Omental fat pad (tissue), 3 donors: ENCODE measurements at regions not wholly inside any gene's neighbourhood (a gene's known extent, or its start where the extent isn't known, plus 50 kb on each side); places are given as distances from the start of the nearest gene placed in this dataset.
"Not testable (repeated sequence)": the region's sequence is repeated elsewhere in the genome, so short reads cannot be mapped to it uniquely, and the experiment has no call there.

Experiments
- ATAC-seq: fragments of 150-250 bp; one replicate; pipeline ENCODE4 v1.9.1; 2016; ENCODE audit warnings: mild to moderate bottlenecking, moderate library complexity; ENCODE audit not compliant: low FRiP score
- DNase-seq: peaks from one replicate; pipeline ENCODE4 v3.0.0-alpha.2; 2019; ENCODE audit warnings: low spot score
- TF ChIP-seq, protein P1 (sequence below), 3 donors: fragments of 450-650 bp; IDR thresholded peaks; one replicate each; pipeline ENCODE4 v1.5.1; 2016 to 2017; ENCODE audit warnings: antibody characterized with exemption in 3 of 3, mild to moderate bottlenecking in 3 of 3, moderate library complexity in 2 of 3

DNA sequence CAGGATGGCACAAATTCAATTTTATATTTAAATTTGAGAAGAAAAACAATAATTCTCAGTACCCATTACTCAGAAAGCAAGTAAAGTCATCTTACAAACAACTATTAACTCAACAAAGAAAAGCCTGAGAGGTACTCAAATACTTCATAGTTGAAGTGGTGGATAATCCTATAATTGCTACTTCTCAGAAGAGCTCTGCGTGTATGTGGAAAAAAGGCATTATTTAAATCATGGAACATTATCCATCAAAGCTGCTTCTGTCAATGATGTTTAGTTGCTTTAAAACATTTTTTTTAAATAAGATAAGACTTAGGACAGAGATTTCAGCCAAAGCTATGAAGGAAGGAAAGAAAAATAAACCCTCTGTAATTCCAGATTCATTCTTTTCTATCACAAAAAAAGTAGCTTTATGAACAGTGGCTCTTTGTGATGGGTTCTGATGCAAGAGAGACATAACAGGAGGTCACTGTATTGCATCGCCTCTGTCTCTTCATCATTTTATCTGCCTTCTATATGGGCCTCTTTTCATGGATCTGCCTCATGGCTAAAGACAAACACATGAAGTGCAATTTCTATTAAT lies 367.9 kb upstream of the SLC35B3 start:
- DNase-seq (no peak), ATAC-seq (no peak)
- TF ChIP-seq, protein P1, sequence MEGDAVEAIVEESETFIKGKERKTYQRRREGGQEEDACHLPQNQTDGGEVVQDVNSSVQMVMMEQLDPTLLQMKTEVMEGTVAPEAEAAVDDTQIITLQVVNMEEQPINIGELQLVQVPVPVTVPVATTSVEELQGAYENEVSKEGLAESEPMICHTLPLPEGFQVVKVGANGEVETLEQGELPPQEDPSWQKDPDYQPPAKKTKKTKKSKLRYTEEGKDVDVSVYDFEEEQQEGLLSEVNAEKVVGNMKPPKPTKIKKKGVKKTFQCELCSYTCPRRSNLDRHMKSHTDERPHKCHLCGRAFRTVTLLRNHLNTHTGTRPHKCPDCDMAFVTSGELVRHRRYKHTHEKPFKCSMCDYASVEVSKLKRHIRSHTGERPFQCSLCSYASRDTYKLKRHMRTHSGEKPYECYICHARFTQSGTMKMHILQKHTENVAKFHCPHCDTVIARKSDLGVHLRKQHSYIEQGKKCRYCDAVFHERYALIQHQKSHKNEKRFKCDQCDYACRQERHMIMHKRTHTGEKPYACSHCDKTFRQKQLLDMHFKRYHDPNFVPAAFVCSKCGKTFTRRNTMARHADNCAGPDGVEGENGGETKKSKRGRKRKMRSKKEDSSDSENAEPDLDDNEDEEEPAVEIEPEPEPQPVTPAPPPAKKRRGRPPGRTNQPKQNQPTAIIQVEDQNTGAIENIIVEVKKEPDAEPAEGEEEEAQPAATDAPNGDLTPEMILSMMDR (IDR thresholded peaks at IDR 0.05): no peak

DNA sequence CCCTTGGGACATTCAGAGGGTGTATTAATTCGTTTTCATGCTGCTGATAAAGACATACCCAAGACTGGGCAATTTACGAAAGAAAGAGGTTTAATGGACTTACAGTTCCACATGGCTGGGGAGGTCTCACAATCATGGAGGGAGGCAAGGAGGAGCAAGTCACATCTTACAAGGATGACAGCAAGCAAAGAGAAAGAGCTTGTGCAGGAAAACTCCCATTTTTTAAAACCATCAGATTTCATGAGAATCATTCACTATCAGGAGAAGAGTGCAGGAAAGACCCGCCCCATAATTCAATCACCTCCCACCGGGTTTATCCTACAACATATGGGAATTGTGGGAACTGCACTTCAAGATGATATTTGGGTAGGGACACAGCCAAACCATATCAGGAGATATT lies 367.1 kb upstream of the SLC35B3 start:
- DNase-seq, ATAC-seq: not testable (repeated sequence)

DNA sequence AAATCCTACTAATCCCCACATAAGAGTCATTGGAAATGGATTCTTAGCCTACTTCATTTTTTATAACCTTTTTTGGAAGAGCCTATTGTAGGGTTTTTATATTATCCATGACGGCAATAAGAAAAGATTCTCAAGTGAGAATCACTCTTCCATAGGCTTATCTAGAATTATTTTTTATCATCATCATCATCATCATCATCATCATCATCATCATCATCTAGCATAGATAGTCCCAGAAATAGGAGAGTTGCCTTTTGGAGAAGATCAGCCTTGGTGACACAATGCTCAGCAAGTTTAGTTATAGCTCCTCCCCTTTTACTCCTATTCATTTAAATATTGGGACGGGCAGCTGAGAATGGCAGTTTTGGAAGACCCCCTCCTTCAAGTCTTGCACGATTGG lies 359.1 kb upstream of the SLC35B3 start:
- TF ChIP-seq, protein P1 (IDR thresholded peaks at IDR 0.05): no peak
- ATAC-seq: no peak
- DNase-seq: no peak

DNA sequence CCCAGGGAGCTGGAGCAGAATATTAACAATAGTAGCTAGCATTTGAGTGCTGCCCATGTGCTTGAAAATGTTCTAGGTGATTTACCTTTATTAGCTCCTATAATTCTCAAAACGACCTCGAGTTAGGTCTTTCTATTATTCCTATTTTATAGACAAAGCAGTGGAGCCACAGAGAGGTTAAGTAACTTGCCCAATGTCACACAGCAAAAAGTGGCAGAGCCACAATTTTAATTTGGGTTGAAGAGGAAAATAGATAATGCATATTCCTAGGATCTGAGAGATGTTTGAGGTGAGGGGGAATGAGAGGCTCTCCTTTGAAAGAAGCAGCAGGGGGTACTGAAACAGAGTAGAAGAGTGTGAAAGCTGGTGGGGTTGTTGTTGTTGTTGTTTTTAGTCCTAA lies 354.5 kb upstream of the SLC35B3 start:
- DNase-seq (no peak), ATAC-seq (no peak)
- TF ChIP-seq, protein P1 (IDR thresholded peaks at IDR 0.05): no peak

DNA sequence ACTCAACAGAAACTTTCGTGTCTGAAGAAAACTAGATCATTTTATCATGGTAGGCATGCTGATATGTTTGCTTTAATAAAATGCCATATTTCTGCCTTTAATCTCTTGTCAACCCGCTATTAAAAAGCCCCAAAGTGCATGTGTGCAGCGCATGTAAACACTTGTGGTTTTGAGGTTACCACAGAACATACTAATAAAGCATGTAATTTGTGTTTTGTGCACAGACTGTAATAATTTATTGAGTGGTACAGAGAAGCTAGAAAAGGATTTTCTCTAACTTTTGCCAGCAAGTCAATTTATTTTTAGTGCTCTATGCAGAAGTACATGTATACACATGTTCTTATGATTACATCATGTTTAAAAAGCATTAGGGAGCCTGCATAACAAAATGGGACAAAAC lies 349.9 kb upstream of the SLC35B3 start:
- TF ChIP-seq, protein P1 (IDR thresholded peaks at IDR 0.05): no peak
- DNase-seq (no peak), ATAC-seq (no peak)

DNA sequence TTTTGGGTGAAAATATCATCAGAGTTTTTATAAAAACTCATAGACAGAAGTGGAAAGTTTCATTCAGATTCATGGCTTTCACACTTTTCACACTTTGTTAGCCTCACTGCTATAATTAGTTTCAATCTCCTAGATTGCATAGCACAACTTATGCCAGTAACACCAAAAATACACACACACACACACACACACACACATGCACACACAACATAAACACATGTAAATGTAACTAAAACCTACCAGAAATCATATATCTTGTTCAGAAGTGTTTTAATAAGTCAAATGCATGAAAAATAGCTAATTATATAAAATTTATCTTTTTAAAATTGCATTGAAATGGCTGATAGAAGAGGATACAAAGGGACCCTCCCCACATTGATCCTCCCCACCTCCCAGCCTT lies 347.8 kb upstream of the SLC35B3 start:
- TF ChIP-seq, protein P1 (IDR thresholded peaks at IDR 0.05): no peak
- DNase-seq (no peak), ATAC-seq (no peak)

DNA sequence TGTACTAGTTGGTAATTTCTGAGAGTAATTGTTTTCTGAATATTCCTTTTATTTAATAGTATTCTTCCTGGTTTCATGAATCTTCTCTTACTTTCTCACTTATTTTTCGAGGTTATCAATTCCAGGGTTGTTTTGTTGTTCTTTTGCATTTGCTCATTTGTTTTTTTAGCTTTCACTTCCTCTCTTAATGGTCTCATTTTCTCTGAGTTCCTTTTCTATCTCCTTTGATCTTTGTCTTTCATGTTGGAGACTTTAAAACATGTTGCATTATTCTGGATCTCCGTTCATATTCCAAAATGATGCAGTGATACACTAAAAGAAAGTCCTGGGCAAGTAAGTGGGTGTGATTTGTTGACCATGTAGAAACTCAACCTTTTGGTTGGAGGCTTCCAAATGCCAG lies 345.3 kb upstream of the SLC35B3 start:
- TF ChIP-seq, protein P1 (IDR thresholded peaks at IDR 0.05): no peak
- DNase-seq: no peak
- no peak for ATAC-seq

DNA sequence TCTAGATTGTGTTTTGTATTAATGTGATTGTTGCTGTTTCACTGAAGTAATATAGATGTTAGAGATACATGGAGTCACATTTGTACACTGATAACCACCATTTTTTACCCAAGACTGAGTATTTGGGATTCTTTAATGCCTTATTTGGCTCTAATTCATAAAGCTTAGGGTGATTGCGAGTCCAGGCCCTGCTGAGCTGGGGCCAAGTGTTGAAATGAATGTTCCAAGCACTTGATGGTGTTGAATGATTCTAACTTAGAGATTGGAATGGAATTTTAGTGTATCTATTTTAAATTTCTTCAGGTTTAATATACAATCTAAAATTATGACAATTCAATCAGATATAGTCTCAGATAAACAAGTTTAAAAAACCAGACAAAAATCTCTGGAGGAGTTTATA lies 329.4 kb upstream of the SLC35B3 start:
- DNase-seq (no peak), ATAC-seq (no peak)
- TF ChIP-seq, protein P1 (IDR thresholded peaks at IDR 0.05): no peak
